ENCODE measurements at regions not wholly inside any gene's neighbourhood (a gene's known extent, or its start where the extent isn't known, plus 50 kb on each side); places are given as distances from the start of the nearest gene placed in this dataset.
"Not testable (repeated sequence)": the region's sequence is repeated elsewhere in the genome, so short reads cannot be mapped to it uniquely, and the experiment has no call there.

DNA sequence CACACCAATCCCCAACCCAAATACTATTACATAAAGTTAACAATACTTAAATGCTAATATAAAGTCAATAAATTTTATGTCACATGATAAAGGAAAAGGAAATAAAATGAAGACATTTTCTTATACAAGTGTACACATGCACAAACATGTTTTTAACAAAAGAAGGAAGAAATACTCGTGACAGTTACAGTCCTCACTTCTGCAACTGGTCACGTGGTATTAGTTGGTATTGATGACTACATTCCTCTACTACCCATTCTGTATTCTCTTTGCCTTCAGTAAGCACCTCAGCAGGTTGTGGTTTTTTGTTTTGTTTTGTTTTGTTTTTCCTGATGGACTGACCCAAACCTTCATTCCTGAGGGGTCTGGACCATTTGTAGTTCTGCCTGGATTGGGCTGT lies 176.9 kb upstream of the CCNH start:
- no peak for DNase-seq

DNA sequence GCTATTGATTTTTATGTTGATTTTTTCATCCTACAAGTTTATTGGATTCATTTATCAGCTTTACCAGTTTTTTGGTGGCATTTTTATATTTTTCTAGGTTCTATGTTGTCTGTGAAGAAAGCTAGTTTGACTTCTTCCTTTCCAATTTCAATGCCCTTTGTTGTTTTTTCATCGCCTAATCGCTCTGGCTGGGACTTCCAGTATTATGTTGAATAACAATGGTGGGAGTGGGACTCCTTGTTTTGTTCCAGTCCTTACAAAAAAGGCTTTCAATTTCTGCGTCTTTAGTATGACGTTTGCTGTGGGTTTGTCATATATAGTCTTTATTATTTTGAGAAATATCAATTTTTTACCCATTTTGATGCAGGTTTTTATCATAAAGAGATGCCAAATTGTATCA lies 175.6 kb upstream of the CCNH start:
- DNase-seq: no peak

DNA sequence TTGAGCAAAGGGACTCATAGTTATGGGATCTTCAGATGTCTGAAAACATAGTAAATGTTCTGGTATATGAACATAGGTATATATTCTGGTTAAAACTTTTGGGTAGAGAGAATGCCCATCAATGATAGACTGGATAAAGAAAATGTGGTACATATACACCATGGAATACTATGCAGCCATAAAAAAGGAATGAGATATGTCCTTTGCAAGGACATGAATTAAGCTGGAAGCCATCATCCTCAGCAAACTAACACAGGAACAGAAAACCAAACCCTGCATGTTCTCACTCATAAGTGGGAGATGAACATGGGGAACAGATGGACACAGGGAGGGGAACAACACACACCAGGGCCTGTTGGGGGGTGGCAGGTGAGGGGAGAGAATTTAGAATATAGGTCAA lies 171.0 kb upstream of the CCNH start:
- not testable (repeated sequence) for DNase-seq

DNA sequence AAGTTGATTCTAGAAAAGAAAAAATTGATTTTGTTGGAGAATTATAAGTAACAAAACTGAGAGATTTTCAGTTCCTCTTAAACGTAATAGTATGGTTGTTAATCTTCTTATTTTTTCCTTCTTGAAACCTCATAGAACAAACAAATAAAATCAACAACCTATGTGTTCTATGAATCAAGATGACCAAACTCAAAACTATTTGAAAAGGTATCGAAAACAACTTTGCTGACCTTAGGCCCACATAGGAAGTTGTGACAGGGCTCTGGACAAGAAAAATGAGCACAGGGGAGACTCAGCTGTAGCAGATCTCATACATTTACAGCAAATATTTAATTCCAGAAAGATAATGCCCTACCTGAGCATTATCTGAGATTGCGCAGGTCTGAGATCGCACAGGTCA lies 169.4 kb upstream of the CCNH start:
- DNase-seq: no peak

DNA sequence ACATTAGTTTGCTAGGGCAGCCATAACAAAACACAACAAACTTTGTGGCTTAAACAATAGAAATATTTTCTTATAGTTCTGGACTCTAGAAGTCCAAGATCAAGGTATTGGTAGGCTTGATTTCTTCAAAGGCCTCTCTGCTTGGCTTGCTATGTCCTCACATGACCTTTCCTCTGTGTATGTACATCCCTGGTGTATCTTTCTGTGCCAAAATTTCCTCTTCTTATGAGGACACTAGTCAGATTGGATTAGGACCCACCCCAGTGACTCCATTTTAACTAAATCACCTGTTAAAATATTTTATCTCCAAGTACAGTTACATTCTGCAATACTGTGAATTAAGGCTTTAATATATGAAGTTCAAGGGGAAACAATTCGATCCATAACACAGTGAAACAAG lies 168.9 kb upstream of the CCNH start:
- DNase-seq: no peak

DNA sequence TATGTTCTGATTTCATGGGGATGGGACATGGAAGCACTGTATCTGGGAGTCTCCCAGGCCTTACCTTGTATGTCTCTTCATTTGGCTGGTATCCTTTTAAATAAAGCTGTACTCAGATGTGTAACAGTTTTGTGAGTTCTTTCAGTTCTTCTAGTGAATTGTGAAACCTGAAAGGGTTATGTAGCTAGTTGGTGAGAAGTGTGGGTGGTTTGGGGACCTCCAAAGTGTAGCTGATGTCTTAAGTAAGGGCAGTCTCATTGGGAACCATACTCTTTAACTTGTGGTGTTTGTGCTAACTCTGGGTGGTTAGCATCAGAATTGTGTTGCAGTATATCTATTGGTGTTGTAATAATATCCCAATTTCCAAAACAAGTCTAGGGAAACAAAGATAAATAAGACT lies 166.9 kb upstream of the CCNH start:
- DNase-seq: no peak

DNA sequence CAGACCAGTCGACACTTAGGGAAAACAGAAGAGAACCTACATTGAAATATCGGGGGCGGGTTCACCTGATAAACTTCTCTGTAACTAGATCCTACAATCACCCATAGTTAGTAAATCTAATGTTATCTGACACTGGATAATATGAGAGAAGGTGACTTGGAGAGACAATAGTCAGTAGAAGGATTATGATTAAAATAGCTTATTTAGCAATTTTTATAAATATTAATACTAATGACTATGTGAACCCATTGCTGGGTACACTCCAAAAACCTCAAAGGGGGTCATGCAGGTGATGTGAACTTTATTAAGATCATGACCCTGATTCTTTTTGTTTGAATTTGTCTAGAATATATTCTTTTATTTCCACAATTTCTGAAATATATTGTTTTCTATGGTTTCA lies 164.1 kb upstream of the CCNH start:
- no peak for DNase-seq

DNA sequence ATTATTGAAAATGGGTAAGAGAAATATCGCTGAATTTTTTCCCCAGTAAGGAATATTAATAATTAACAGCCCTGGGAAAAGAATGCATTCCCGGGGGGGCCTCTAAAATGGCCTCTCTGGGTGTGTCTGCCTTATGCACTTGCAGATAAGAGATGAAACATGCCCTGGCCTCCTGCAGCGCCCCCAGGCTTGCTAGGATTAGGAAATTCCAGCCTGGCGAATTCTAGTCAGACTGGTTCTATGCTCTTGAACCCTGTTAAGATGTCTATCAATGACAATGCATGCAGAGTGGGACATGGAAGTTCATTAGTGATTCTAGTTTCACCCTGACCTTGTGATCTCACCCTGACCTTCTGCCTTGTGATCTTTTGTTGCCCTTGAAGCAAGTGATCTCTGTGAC lies 163.6 kb upstream of the CCNH start:
- not testable (repeated sequence) for DNase-seq

DNA sequence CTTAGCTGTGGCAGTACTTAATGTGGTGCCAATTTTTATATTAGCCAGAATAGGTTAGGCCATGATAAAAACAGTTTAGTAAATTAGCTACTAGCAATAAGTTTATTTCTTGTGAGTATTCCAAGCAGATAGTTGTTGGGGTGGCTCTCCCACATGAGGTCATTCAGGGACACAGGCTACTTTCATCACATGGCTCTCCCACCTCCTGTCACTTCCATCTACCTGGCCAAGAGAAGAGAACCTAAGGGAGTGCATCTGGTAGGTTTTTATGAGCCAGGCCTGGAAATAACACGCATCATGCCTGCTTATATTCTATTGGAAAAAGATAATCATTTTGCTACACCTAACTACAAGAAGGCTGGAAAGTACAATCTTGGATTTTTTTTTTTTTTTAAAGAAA lies 161.4 kb upstream of the CCNH start:
- no peak for DNase-seq

DNA sequence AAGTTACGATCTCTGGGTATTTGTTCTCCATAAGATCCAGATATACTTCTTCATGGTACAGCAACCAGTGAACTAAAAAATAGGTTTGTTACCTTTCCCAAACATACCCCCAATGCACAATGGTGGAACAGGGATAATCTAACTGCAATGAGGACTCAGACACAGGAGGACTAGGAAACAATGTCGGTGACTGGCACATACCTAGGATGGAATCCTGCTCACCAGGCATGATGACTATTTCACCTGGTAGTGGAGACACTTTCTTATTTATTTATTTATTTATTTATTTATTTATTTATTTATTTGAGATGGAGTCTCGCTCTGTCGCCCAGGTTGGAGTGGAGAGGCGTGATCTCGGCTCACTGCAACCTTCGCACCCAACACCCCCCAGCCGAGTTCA lies 159.9 kb upstream of the CCNH start:
- no peak for DNase-seq

DNA sequence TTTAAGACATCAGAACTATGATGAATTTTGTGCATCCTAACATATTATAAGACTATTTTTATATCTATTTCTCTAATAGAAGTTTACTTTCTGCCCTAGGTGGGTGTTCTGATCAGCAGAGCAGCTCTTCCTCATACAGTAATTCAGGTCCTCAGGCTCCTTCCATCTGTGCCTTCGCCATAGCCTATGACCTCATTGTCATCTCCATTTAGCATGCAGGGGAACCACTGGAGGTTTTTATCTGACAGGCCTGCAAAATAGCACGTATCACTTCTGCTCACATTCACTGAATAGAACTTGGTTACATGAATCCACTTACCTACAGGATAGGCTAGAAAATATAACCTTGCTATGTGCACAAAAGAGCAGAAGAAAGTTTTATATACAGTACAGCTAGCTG lies 159.4 kb upstream of the CCNH start:
- no peak for DNase-seq

DNA sequence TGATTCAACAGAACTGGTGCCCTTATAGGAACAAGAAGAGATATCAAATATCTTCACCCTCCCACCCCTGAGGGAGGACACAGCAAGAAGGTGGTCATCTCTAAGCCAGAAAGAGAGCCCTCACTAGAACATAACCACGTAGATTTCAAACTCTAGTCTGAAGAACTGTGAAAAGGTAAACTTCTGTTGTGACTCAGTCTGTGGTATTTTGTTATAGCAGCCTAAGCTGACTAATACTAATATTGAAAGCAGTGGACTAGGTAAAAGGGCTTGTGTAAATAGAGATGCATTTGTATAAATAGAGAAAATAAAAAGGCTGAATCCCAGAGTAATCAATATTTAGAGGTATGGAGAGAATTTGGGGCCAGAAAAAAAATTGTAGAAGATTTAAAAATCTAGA lies 157.6 kb upstream of the CCNH start:
- no peak for DNase-seq

DNA sequence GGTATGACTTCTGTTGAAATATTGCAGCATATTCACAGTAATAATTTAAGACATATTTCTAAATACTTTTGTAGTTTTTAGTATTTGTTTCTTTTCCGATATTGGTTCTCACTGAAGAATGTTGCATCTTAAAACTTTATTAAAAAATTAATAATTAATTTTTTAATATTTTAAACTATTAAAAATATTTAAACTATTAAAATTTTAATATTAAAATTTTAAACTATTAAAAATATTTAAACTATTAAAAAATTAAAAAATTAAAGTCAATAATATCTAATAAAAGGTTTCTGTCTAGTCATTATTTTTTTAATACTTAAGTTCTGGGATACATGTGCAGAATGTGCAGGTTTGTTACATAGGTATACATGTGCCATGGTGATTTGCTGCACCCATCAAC lies 149.3 kb upstream of the CCNH start:
- no peak for DNase-seq

DNA sequence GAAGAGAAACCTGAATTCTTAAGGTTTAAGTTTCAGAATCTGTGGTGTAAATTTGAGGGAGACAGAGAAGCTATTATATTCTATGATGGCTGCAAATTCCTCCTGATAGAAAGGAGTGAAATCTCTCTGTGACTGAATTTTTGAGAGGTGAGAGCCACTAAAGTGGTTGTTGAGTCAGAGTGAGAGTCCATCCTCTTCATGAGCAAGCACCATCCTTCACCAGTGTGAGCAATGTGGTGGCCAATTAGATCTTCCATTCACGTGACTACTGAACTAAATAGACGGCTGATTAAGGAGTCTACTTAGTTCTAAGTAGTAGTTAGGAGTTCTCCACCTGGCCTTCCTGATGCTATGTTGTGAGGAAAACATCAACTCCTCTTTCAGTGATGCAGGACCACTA lies 147.8 kb upstream of the CCNH start:
- DNase-seq: no peak

DNA sequence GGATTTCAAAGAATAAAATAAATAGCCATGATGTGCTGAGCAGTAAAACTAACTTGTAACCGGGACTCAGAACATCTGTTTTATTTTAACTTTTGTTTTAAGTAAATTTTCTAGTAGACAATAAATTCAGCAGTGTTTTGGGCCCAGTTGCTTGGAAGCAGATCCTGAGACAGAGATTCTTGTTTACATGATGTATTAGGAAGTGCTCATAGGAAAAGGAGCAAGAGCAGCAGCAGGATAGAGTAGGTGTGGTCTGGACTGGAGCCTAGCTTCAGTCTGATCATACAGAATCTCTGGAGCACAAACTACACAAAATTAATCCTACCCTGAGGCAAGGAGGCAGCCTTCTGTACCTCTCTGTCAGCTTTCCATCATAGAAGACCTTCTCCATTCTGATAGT lies 139.2 kb upstream of the CCNH start:
- no peak for DNase-seq

DNA sequence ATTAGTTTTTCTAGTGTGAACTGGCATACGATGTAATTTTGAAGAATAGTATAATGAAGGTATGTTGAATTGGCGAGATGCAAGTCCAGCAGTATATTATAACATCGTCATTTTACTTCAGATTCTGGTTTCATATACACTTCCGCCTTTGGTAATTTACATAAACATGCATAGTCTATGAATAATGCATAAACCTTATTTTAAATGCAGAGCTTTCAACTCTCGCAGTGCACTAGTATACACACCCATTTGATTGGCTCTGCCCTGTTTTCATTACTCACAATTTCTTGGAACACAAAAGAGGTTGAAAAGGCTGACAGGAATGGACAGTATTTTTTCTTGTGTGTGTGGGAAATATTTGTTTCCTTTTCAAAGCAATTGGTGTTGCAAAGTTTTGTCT lies 128.9 kb upstream of the CCNH start:
- DNase-seq: no peak

DNA sequence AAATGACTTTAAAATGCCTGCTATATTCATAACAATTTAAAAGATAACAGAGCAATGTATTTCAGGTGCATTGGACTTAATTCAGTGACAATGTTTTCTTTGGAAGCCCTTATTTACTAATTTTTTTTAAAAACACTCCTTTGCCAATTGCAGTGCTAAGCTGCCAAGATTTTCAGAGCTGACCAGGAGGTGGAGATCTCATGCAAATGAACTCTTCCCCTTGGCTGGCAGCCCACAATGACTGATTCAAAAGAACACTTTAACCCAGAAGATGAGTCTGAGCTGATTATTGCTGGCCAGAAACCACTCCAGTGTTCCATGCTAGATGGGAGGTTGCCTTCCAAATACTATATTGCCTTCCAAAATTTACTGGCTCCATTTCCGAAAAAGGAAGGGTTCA lies 128.3 kb upstream of the CCNH start:
- no peak for DNase-seq

DNA sequence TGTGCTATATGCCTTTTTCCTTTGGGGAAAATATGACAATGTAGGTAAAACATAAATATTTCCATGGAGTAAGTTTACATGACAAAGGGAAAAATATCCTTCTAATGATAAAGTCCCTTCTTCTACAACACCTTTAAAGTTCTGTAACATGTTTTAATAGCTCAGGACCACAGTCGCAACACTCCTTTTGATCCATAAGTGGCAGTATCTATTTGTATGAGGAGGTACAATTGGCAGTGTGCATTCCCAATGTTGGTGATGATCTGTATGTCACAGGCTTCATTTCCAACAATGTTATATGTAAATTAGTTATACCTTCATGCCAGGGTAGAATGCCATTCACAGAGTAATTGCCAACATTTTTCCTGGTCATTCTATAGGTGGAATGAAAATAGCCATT lies 127.1 kb upstream of the CCNH start:
- no peak for DNase-seq

DNA sequence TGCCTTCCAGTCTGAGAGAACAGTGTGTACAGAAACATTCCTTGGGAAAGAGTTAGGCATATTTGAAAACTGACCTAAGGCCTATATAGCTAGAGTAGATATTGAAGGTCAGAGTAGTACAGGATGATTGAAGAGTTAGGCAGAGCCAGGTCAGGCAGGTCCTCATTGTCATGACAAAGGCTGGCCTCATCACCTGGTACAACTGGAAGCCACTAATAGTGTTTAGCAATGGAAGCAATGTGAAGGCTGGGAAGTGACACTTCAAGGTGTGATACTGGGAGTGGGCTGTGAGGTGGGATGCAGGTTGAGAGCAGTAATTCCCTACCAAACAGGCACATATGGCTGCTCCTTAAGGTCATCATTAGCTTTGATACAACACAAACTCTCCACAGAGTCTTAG lies 123.6 kb upstream of the CCNH start:
- no peak for DNase-seq

DNA sequence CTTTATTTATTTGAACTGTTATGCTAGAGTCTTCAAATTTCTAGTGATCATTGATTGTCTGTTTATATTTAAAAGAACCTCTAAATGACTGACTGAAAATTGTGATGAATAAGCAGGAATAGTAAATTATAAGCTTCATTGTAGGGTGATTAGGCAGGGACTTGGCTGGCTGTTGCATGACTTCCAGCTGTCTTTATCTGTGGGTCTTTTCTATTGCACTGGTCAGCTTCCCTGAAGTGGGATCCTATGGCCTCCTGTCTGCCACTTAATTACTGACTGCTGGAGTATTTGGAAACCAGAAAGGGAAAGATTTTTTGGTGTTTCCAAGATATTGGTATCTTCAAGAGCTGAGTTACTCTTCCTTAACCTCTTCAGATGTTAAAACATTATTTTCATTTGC lies 123.0 kb upstream of the CCNH start:
- DNase-seq: no peak

DNA sequence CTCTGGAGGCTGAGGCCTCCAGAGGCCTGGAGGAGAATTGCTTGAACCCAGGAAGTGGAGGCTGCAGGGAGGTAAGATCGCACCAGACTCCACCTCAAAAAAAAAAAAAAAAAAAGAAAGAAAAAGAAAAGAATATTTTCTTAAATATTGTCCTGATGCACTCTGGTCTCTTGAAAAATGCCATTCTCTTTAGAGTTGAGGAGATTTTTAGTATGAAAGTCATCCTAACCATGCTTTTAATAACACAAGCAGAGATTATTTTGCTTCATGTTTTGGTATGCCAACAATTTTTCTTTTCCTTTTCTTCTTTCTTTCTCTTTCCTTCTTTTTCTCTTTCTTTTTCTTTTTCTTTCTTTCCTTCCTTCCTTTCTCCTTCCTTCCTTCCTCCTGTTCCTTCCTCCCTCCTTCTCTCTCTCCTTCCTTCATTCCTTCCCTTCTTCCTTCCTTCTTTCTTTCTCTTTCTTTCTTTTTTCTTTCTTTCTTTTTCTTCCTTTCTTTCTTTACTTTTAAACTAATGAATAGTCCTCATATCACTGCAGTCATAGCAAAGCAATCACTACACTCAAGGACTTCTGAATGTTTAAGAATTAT lies 116.9 kb upstream of the CCNH start:
- DNase-seq: no peak

DNA sequence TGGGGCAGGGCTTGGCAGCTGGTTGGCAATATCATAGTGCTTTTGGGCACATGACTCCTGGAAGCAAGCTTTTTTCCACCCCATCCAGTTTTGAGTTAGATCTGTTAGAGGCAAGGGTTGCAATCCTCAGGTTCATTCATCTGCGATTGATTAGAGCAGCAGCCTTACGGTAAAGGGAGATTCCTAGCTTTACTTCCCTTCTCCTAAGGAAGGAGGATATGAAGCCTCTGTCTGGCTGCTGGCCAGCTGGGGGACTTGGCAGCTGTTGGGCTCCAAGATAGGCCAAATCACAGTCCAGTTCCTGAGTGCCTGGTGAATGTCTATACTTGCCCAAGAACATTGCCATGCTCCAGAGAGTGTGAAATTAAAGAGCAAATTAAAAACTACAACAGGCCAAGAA lies 113.4 kb upstream of the CCNH start:
- no peak for DNase-seq

DNA sequence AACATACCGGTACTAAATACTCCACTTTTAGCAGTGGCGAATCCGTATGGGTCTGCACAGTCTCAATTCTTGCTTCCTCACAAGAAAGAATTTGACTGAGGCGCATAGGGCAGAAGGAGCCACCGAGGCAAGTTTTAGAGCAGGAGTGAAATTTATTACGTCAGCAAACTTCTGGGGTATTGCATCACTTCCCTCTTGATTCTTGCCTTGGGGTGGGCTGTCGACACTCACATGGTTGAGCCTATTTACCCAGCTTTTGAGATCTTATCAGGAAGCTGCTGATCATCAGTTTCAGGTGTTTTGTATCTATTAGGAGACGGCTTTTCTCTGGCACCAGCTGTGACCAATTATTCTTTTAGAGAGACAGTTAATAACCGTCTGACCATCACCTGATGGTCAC lies 111.5 kb upstream of the CCNH start:
- DNase-seq: no peak

DNA sequence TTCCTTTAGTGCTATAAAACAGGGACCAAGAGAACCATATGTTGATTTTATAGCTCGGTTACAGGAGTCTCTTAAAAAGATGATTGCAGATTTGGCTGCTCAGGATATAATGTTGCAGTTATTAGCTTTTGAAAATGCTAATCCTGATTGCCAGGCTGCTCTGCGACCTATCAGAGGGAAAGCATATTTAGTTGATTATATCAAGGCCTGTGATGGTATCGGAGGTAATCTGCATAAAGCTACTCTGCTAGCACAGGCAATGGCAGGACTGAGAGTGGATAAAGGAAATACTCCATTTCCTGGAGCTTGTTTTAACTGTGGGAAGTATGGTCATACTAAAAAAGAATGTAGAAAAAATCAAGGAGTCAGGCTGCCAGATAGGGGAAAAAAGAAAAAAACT lies 99.0 kb upstream of the CCNH start:
- DNase-seq: not testable (repeated sequence)

DNA sequence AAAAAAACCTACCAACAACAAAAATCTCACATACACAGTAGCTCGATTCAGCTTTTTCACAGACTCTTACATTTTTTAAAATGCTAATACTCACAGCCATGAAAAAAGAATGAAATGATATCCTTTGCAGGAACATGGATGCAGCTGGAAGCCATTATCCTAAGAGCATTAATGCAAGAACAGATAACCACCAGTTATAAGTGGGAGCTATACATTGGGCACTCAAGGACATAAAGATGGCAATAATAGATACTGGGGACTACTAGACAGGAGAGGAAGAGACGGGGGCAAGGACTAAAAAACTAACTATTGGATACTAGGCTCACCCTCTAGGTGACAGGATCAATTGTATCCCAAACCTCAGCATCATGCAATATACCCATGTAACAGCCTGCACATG lies 90.3 kb upstream of the CCNH start:
- no peak for DNase-seq

Data from NK-92 treated with Interleukin-12 subunit alpha and Interleukin-12 subunit beta, amount 100 ng/mL, for 24 hours (cell line).